NCI-H1694 treated with DMSO at 0.1 percent for 48 hours (cell line): ENCODE measurements at regions not wholly inside any gene's neighbourhood (a gene's known extent, or its start where the extent isn't known, plus 50 kb on each side); places are given as distances from the start of the nearest gene placed in this dataset.
"Not testable (repeated sequence)": the region's sequence is repeated elsewhere in the genome, so short reads cannot be mapped to it uniquely, and the experiment has no call there.

ENCODE experiments used
- DNase-seq: peaks from one replicate; lab custom pipeline; 2025; lab: John Stamatoyannopoulos, UW

DNA sequence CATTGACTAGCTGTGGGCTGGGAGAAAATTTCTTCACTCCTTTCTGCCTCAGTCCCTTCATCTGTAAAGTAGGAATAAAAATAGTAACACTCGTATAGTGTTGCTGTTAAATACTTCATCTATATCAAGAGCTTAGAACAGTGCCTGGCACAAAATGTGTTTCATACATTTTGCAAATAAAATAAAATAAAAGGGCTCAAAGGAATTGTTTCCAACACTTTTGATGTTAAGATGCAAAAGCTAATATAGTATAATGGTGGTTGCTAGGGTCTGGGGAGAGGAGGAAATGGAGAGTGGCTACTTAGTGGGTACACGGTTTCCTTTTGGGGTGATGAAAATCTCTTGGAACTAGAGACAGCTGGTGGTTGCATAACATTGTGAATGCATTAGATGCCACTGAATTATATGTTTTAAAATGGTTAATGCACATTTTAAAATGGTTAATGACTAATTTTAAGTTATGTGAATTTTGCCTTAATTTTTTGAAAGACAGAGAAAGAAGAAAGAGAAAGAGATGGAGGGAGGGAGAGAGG is 542.1 kb upstream of the ID2 start:
- no peak for DNase-seq

DNA sequence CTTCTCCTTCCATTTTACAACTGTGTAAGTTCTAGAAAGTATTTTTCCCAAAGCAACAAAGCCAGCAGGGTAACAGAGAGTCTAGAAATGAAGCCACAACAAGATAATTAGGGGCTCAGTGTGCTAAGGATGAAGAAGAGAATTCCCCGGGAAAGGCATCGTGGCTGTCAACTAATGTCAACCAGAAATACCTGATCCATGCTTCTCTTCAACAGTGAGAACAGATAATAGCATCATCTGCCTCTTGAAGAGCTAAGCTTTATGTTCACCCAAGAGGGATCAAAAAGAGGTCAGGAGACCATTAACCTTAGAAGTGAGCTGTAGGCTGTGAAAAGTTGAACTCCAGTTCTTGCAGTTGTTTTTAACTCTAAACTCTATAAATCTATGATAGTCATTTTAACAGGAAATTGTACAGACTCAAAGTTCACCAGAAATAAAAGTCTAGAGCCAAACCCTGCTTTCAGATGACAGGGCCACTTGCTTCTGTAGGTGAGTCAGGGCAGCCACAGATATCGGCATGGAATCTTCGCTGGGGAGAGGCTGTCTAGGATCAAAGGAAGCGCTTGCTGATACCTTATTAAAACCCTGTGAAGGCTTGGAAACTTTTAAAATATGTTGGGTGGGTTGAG is 540.7 kb upstream of the ID2 start:
- no peak for DNase-seq

DNA sequence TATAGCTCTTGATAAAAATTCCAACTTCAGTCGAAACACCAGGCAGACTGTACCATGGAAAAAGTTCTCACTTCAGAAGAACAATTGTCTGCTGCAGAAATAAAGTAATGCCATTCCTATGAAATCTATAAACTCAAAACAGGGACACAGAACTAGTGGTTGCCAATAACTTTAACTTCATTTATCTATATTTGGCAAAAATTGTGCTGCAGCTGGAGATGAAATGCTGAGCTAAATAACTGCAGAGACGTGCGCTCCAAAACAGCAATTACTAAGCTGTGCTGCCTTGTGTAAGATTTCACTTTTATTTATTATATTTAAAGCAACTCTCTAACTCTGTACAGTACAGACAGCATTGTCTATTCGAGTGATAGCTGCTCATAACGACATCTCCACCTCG is 540.1 kb upstream of the ID2 start:
- DNase-seq, result no peak

DNA sequence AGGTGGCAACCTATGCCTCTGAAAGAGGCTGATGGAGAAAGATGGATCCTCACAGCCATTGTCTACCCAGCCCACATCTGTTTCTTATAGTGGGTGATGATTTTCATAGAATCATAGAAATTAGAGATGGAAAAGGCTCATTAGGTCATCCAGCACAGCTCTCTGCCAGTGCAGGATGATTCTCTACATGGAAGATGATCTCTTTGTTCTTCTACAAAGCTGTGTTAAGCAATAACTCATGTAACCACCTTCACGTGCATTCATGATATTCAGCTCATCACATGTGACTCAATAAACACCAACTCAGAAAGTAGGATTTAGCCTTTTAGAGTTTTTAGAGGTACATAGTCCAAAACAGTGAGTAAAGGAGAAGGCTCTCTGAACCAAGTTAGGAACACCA is 539.4 kb upstream of the ID2 start:
- DNase-seq, result no peak

DNA sequence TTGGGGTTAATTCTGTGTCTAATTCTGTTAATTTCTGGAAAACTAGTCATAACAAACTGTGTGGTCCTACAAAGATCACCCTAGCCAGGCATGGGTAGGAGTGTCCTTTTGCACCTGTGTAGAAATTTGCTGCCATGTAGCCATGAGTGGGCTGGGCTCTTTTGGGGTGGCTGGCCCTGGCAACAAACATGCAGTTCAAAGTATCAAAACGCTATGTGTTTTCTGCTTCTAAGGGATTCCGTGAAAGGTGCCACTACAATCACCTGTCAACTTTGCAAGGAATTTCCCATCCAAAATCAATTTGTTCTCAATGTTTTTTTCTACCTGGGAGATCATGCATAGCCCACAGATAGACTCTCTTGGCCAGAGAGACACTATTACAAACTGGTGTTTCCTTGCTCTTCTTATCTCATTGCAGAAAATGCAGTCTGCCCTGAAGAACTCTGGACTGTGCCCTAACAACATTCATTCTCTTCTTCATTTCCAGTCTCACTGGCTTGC is 537.7 kb upstream of the ID2 start:
- no peak for DNase-seq

GRCh38 chr2:8144785-8145184 is 537.1 kb upstream of the ID2 start:
- no peak for DNase-seq

- not testable (repeated sequence) for DNase-seq
These were observed 536.5 kb upstream of the ID2 start for GRCh38 chr2:8145375-8145774.

- peak; percentile 73 for DNase-seq
These were observed 535.5 kb upstream of the ID2 start for GRCh38 chr2:8146132-8147005.

DNA sequence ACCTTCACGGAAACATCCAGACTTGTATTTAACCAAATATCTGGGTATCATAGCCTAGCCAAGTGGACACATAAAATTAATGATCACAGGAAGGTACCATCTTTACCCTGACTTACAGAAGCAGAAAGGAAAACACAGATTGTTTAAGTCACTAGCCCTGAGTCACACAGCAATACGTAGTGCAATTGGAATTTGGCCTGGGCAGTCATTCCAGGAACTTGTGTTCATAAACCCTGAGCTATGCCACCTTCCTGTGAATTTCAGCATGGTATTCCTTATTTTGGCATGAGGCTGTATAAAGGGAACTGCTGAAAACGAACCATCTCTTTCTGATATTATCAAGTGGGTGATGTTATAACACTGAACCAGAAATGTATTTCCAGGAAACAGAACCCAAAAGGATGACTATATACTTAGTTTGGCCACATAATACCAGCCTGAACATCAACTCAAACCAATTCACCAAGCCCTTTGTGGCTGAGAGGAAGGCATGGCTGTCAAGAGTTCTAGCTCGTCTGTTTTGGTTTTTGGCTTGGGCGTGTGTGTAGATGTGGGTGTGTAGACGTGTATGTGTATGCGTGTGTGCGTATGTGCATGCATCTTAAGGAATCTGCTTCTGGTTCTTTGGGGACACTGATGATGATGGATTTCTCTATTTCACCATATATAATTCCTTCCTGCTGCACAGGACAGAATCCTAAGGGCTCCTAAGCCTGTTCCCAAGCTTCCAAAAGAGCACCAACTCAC is 533.4 kb upstream of the ID2 start:
- no peak for DNase-seq

- DNase-seq, result no peak
These were observed 532.9 kb upstream of the ID2 start for GRCh38 chr2:8149007-8149405.

GRCh38 chr2:8149985-8150539 is 531.8 kb upstream of the ID2 start:
- no peak for DNase-seq

- DNase-seq, result no peak
These were observed 530.0 kb upstream of the ID2 start for GRCh38 chr2:8151888-8152287.

DNA sequence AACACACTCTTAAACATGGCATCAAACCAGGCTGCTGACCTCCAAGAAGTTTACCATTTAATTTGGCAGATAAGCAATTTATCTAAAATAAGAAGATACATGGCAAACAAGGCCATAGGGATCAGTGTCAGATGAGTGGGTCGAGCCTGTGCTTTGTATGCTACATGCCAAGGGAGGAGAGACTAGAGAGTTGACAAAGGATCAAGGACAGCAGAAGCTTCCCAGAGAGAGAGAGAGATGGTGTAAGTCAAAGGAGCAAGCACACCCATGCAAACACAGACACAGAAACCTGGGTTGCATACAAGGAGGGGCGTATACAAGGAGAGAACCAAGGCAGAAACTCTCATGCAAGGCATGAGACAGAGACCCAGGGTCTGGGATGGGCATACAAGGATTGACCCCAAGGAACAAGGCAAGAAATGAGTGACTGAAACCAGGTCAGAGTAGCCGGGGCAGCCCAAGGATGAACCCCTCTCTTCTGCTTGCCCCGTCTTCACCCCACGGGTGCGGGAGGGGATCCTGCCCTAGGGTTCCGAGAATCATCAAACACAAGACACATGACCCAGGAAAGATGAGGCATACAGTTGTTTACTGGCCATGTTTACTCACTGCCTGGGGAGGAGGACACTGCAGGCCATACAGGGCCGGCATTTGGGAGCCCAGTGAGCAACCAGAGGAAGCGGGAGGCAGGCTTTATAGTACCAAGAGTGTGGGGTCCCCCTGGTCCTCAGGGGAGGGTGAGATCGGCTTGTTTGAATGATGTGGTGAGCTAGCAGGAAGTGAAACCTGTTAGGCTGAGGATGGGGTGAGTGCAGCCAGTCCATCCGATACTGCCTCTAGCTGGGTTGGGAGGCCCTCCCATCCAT is 529.2 kb upstream of the ID2 start:
- no peak for DNase-seq

GRCh38 chr2:8153258-8153718 is 528.6 kb upstream of the ID2 start:
- no peak for DNase-seq

- no peak for DNase-seq
These were observed 527.6 kb upstream of the ID2 start for GRCh38 chr2:8154270-8154669.

DNA sequence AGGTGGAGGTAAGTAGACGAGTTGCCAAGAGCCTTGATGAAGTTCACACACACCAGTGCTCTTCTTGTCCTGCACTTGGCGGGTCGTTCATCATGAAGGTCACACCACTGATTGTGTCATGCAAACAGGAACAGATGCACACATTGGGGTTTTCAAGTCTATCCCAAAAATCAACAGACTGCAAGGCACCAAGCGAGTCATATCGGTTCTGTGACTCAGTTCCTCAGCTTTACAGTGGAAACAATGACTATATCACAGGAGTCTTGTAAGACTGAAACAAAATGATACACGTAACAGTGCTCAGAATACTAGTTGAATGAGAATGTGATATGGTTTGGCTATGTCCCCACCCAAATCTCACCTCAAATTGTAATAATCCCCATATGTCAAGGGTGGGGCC is 526.9 kb upstream of the ID2 start:
- no peak for DNase-seq

- no peak for DNase-seq
These were observed 524.0 kb upstream of the ID2 start for GRCh38 chr2:8157621-8158430.

DNA sequence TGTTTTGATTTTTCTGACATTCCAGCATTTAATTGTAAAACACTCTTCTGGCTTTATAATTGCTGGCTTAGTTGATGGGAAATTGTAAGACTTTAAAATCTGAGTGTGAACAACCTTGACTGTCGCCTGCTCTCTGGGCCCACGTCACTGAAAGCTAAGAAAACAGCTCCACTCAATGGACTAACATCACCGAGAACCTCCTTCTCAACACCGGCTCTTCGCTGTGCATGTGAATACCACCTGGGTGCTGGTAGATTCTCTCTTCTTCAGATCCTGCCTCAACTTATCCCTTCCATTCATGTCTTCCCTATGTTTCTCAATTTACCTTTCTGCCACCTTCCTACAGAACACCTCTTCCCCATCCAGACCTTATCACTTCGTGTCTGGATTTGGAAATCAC is 523.1 kb upstream of the ID2 start:
- no peak for DNase-seq

- DNase-seq, result no peak
These were observed 522.5 kb upstream of the ID2 start for GRCh38 chr2:8159211-8159965.
